Lung (tissue), 11 donors: ENCODE measurements at regions not wholly inside any gene's neighbourhood (a gene's known extent, or its start where the extent isn't known, plus 50 kb on each side); places are given as distances from the start of the nearest gene placed in this dataset.

Experiments used
- ATAC-seq: fragments of 200-7000 bp; cut with Tn5 transposase; one replicate; pipeline ENCODE4 v1.9.1; 2020; ENCODE audit warnings: moderate number of reproducible peaks; ENCODE audit not compliant: insufficient read depth, low FRiP score
- DNase-seq, 3 donors: peaks; one replicate each; pipeline ENCODE4 v3.0.0-alpha.2; 2013 to 2017
- H3K27ac ChIP-seq, 2 donors: one replicate each; pipeline ENCODE4 v1.5.1; 2013; ENCODE audit warnings: mild to moderate bottlenecking in 2 of 2, moderate library complexity in 2 of 2, control low read depth in 1 of 2, inconsistent platforms in 1 of 2, low read depth in 1 of 2, low read length in 1 of 2
- H3K27me3 ChIP-seq, 3 donors: one replicate each; pipeline ENCODE4 v1.5.1; 2013; ENCODE audit warnings: low read length in 2 of 3; ENCODE audit not compliant: control insufficient read depth in 3 of 3, insufficient read depth in 3 of 3
- H3K36me3 ChIP-seq, 4 donors: one replicate each; pipeline ENCODE4 v1.5.1; 2013; ENCODE audit warnings: low read length in 4 of 4, mild to moderate bottlenecking in 1 of 4, moderate library complexity in 1 of 4; ENCODE audit not compliant: control insufficient read depth in 4 of 4, insufficient read depth in 4 of 4
- H3K4me1 ChIP-seq, 5 donors: one replicate each; pipeline ENCODE4 v1.5.1; 2013; ENCODE audit warnings: low read length in 5 of 5, mild to moderate bottlenecking in 2 of 5, moderate library complexity in 1 of 5; ENCODE audit not compliant: control insufficient read depth in 5 of 5, insufficient read depth in 5 of 5
- H3K4me3 ChIP-seq: one replicate; pipeline ENCODE4 v1.5.1; 2013; ENCODE audit warnings: mild to moderate bottlenecking, control low read depth, moderate library complexity
- H3K9ac ChIP-seq, 2 donors: one replicate each; pipeline ENCODE4 v1.5.1; 2013; ENCODE audit warnings: low read length in 2 of 2, control low read depth in 1 of 2; ENCODE audit not compliant: insufficient read depth in 1 of 2
- H3K9me3 ChIP-seq, 4 donors: one replicate each; pipeline ENCODE4 v1.5.1; 2013; ENCODE audit warnings: low read length in 3 of 4, mild to moderate bottlenecking in 1 of 4, moderate library complexity in 1 of 4; ENCODE audit not compliant: control insufficient read depth in 4 of 4, insufficient read depth in 3 of 4
- WGBS, 2 donors: extraction: QIAGEN DNeasy Blood & Tissue Kit; methylation state at CpG; one replicate each; pipeline ENCODE4 v1.1.7; 2013; 5-methylcytosine and 5-hydroxymethylcytosine counted together
- TF ChIP-seq, protein P1 (sequence below): IDR thresholded peaks from 2 replicates; pipeline ENCODE4 v1.5.1; 2012; ENCODE audit warnings: mild to moderate bottlenecking; ENCODE audit errors: control extremely low read depth, extremely low read depth
- donor health status: control.
- donor health status: control.
- donor health status: Bipolar disorder and iron deficiency.
- donor health status: healthy.
- donor health status: DM: yes; HTN: yes; CAD: no.

DNA sequence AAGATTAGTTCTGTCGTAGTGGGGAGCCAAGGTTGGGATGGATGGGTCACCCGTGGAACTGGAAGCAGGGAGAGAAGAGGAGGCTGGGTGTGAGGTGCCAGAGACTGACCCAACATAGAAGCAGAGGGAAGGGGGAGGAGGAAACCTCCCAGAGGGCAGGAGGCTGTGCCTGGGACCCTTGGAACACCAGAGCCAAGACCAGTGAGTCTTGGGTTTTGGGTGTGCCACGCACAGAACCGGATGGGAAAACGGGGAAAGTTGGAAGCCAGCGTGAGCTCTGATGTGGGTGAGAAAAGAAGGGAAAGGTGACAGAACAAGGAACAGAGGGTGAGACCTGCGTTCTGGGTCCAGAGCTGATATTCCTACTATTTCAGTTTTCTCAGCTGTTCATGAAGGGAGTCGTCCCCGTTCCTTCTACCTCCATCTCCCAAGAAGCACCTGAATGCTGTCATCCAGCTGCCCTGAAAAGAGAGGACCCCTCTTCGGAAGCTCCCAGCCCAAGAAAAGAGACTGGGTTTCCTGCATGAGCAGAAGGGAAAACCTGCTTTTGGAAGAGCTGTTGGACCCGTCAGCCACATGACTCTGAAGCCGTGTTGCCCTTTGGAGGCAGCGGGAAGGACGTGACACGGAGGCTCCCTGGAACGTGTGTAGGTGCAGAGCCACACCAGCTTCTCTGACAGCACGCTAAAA, 250.1 kb downstream of the NDUFA10 start:
- Histone ChIP-seq H3K9ac (no peak overlapping the region), H3K4me3 (no peak overlapping the region), H3K9me3 (peaks cover 0 to 11% (median 8%) of the 10 kb centered on the region in 4 donors), H3K27me3 (peaks cover 0 to 4% (median 0%) of the 10 kb centered on the region in 3 donors), H3K4me1 (peaks cover 0 to 9% (median 0%) of the 10 kb centered on the region in 5 donors), H3K27ac (no peak overlapping the region), H3K36me3 (no peaks in the 10 kb centered on the region)
- TF ChIP-seq, protein P1, sequence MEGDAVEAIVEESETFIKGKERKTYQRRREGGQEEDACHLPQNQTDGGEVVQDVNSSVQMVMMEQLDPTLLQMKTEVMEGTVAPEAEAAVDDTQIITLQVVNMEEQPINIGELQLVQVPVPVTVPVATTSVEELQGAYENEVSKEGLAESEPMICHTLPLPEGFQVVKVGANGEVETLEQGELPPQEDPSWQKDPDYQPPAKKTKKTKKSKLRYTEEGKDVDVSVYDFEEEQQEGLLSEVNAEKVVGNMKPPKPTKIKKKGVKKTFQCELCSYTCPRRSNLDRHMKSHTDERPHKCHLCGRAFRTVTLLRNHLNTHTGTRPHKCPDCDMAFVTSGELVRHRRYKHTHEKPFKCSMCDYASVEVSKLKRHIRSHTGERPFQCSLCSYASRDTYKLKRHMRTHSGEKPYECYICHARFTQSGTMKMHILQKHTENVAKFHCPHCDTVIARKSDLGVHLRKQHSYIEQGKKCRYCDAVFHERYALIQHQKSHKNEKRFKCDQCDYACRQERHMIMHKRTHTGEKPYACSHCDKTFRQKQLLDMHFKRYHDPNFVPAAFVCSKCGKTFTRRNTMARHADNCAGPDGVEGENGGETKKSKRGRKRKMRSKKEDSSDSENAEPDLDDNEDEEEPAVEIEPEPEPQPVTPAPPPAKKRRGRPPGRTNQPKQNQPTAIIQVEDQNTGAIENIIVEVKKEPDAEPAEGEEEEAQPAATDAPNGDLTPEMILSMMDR = no peak
- no peak for ATAC-seq
- DNase-seq = no peak
- WGBS, 2 donors = 84 to 93% methylated on average over 17 of the region's 17 CpGs

DNA sequence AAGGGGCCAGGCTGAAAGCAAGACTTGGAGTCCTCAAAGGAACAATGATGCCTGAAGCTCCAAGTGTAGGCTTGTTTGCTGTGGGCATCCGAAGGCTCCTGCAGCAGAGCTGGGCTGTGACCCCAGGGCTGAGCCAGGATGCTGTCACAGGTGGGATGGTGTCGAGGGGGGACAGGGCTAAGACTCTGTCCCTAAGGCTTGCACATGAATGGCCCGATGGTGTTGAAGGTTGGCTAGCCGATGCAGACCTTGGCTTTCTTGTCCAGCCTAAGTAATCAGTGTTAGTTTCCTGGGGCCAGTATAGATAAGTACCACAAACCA, 251.0 kb downstream of the NDUFA10 start:
- Histone ChIP-seq H3K9me3 (peaks cover 0 to 11% (median 8%) of the 10 kb centered on the region in 4 donors), H3K27ac (no peak overlapping the region), H3K4me3 (no peak overlapping the region), H3K9ac (no peak overlapping the region), H3K27me3 (peaks cover 0 to 4% (median 0%) of the 10 kb centered on the region in 3 donors), H3K36me3 (no peaks in the 10 kb centered on the region), H3K4me1 (peaks cover 0 to 15% (median 5%) of the 10 kb centered on the region in 5 donors)
- TF ChIP-seq, protein P1 = no peak
- DNase-seq (no peak), ATAC-seq (no peak)
- WGBS, 2 donors = 84 to 92% methylated on average over 4 of the region's 4 CpGs

DNA sequence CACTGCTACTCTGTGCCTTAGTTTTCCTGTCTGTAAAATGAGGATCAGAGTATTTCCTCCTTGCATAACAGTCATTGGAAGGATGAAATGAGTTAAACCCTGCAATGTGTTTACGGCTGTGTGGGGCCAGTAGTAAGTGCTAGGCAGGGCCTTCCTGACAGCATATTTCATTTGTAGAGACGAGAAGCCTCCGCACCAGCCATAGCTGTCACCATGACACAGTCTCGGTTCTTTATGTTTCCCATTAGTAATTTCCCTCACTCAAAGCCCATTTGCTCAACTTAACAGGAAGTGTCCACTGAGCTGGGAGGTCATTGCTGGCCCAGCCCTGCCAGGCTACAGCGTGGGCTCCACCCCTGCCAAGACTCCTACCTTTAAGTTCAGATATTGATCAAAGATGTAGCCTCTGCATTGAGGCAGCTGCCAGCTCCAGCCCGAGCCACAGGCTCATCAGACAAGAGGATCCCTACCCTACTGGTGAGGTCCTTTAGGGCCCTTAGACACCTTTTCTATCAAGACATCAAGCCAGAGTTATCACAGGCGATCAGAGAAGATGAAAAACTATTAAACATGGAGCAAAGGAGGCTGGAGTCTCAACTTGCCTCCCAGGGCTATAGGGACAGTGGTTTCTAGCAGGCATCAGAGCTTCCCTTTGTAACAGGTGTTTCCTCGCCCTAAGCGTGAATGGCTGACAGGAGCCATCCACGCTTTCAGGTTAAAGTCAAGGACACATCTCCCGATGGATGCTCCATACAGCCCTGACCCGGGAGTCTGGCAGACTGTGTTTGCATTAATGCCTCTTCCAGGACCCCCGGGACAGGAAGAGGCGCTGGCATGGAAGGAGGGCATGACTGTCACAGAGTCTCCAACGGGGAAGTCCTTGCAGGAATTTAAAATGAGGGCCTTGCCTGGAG, 251.7 kb downstream of the NDUFA10 start:
- Histone ChIP-seq H3K36me3 (no peaks in the 10 kb centered on the region), H3K9ac (no peak overlapping the region), H3K9me3 (peaks cover 0 to 11% (median 8%) of the 10 kb centered on the region in 4 donors), H3K4me3 (no peak overlapping the region), H3K27ac (no peak overlapping the region), H3K4me1 (peaks cover 0 to 15% (median 9%) of the 10 kb centered on the region in 5 donors), H3K27me3 (peaks cover 0 to 4% (median 0%) of the 10 kb centered on the region in 3 donors)
- DNase-seq (no peak), ATAC-seq (no peak)
- WGBS, 2 donors = 81 to 85% methylated on average over 15 of the region's 15 CpGs
- TF ChIP-seq, protein P1 = no peak
